ENCODE measurements at regions not wholly inside any gene's neighbourhood (a gene's known extent, or its start where the extent isn't known, plus 50 kb on each side); places are given as distances from the start of the nearest gene placed in this dataset.

GRCh38 chrX:1719270-1719669 lies 104.4 kb downstream of the ASMT start:
- TF ChIP-seq POLR2AphosphoS5 (IDR thresholded peaks at IDR 0.05), result no peak
- no peak for TF ChIP-seq CTCF (IDR thresholded peaks at IDR 0.05)
- no peak for TF ChIP-seq EP300 (IDR thresholded peaks at IDR 0.05)
- TF ChIP-seq POLR2A (IDR thresholded peaks at IDR 0.05; ENCODE audit: low read depth), result no peak

Measured in esophagus muscularis mucosa (tissue), 4 donors.